ENCODE measurements at regions not wholly inside any gene's neighbourhood (a gene's known extent, or its start where the extent isn't known, plus 50 kb on each side); places are given as distances from the start of the nearest gene placed in this dataset.

- TF ChIP-seq, protein P1, sequence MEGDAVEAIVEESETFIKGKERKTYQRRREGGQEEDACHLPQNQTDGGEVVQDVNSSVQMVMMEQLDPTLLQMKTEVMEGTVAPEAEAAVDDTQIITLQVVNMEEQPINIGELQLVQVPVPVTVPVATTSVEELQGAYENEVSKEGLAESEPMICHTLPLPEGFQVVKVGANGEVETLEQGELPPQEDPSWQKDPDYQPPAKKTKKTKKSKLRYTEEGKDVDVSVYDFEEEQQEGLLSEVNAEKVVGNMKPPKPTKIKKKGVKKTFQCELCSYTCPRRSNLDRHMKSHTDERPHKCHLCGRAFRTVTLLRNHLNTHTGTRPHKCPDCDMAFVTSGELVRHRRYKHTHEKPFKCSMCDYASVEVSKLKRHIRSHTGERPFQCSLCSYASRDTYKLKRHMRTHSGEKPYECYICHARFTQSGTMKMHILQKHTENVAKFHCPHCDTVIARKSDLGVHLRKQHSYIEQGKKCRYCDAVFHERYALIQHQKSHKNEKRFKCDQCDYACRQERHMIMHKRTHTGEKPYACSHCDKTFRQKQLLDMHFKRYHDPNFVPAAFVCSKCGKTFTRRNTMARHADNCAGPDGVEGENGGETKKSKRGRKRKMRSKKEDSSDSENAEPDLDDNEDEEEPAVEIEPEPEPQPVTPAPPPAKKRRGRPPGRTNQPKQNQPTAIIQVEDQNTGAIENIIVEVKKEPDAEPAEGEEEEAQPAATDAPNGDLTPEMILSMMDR (IDR thresholded peaks at IDR 0.05), result no peak
- no peaks in the 10 kb centered on the region for H3K27me3 ChIP-seq (replicated peaks; ENCODE audit: insufficient read depth)
- H3K4me1 ChIP-seq (ENCODE audit: control insufficient read depth in 1 of 2, low read depth in 2 of 2), result no peaks in the 10 kb centered on the region
- H3K27ac ChIP-seq, result no peak overlapping the region
- no peak for ATAC-seq (ENCODE audit: insufficient number of reproducible peaks, low FRiP score, low read depth)
- H3K9me3 ChIP-seq, result no peaks in the 10 kb centered on the region
- H3K4me3 ChIP-seq, result no peak overlapping the region
- H3K36me3 ChIP-seq, result no peaks in the 10 kb centered on the region
- DNase-seq (ENCODE audit: low spot score), result no peak
Measured at GRCh38 chr1:98437011-98437410, 224.5 kb upstream of the SNX7 start.

GRCh38 chr1:98429965-98430443, 231.5 kb upstream of the SNX7 start:
- no peak for DNase-seq (ENCODE audit: low spot score)
- no peaks in the 10 kb centered on the region for H3K27me3 ChIP-seq (replicated peaks; ENCODE audit: insufficient read depth)
- TF ChIP-seq, protein P1 (IDR thresholded peaks at IDR 0.05), result no peak
- no peaks in the 10 kb centered on the region for H3K9me3 ChIP-seq
- H3K36me3 ChIP-seq, result no peaks in the 10 kb centered on the region
- ATAC-seq (ENCODE audit: insufficient number of reproducible peaks, low FRiP score, low read depth), result no peak
- H3K4me3 ChIP-seq, result no peak overlapping the region
- no peaks in the 10 kb centered on the region for H3K4me1 ChIP-seq (ENCODE audit: control insufficient read depth in 1 of 2, low read depth in 2 of 2)
- no peak overlapping the region for H3K27ac ChIP-seq

- no peak for DNase-seq (ENCODE audit: low spot score)
- H3K4me3 ChIP-seq, result no peak overlapping the region
- H3K4me1 ChIP-seq (ENCODE audit: control insufficient read depth in 1 of 2, low read depth in 2 of 2), result no peaks in the 10 kb centered on the region
- no peak for ATAC-seq (ENCODE audit: insufficient number of reproducible peaks, low FRiP score, low read depth)
- no peaks in the 10 kb centered on the region for H3K36me3 ChIP-seq
- H3K27me3 ChIP-seq (replicated peaks; ENCODE audit: insufficient read depth), result no peaks in the 10 kb centered on the region
- no peak overlapping the region for H3K27ac ChIP-seq
- no peaks in the 10 kb centered on the region for H3K9me3 ChIP-seq
- TF ChIP-seq, protein P1 (IDR thresholded peaks at IDR 0.05), result no peak
Measured at GRCh38 chr1:98428864-98429263, 232.7 kb upstream of the SNX7 start.

DNA sequence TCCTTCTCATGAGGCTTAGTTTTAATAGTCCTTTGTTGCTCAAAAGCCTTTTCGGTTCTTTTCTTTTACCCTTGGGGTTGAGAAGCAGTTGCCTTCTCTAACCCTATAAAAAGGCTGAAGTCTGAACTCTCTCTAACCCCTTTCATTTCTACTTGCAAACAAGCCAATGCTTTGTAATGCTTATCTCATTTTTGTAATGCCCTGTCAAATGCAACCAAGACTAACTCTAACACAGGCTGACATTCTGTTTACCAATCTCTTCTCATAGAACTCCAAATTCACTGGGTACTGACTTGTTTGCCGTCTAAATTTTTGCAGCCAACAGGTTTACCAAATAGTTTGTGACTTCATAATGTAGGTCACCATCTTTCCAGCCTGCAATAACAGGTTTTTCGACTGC, 233.9 kb upstream of the SNX7 start:
- no peaks in the 10 kb centered on the region for H3K27me3 ChIP-seq (replicated peaks; ENCODE audit: insufficient read depth)
- ATAC-seq (ENCODE audit: insufficient number of reproducible peaks, low FRiP score, low read depth) (no peak), DNase-seq (ENCODE audit: low spot score) (no peak)
- no peaks in the 10 kb centered on the region for H3K9me3 ChIP-seq
- no peak overlapping the region for H3K4me3 ChIP-seq
- H3K36me3 ChIP-seq, result no peaks in the 10 kb centered on the region
- no peak overlapping the region for H3K27ac ChIP-seq
- no peaks in the 10 kb centered on the region for H3K4me1 ChIP-seq (ENCODE audit: control insufficient read depth in 1 of 2, low read depth in 2 of 2)
- TF ChIP-seq, protein P1 (IDR thresholded peaks at IDR 0.05), result no peak

DNA sequence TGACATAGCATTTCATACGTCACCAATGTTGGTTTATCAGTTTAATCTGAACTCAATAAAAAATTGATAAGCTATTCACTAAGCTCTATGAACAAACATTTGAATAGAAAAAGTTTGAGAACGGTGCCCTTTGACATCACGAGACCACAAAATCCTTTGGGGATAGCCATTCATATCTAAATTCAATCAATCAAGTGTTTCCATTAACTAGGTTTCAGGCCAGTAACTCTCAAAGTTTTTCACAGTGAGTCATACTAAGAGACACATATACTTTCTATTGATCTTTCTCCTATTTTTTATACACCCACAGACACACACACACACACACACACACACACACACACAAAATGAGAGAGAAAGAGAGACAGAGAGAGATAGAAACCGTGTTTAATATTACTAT, 235.4 kb upstream of the SNX7 start:
- TF ChIP-seq, protein P1 (IDR thresholded peaks at IDR 0.05), result no peak
- no peaks in the 10 kb centered on the region for H3K9me3 ChIP-seq
- H3K4me3 ChIP-seq, result no peak overlapping the region
- ATAC-seq (ENCODE audit: insufficient number of reproducible peaks, low FRiP score, low read depth), result no peak
- H3K27me3 ChIP-seq (replicated peaks; ENCODE audit: insufficient read depth), result no peaks in the 10 kb centered on the region
- H3K4me1 ChIP-seq (ENCODE audit: control insufficient read depth in 1 of 2, low read depth in 2 of 2), result no peaks in the 10 kb centered on the region
- no peak for DNase-seq (ENCODE audit: low spot score)
- H3K27ac ChIP-seq, result no peak overlapping the region
- no peaks in the 10 kb centered on the region for H3K36me3 ChIP-seq

Measured in thoracic aorta (tissue), 2 donors.